ENCODE measurements at regions not wholly inside any gene's neighbourhood (a gene's known extent, or its start where the extent isn't known, plus 50 kb on each side); places are given as distances from the start of the nearest gene placed in this dataset.

- DNase-seq (no peak), ATAC-seq (ENCODE audit: poor library complexity) (no peak)
- no peak overlapping the region for H3K4me3 ChIP-seq (ENCODE audit: low read length)
- no peaks in the 10 kb centered on the region for H3K9me3 ChIP-seq (ENCODE audit: control insufficient read depth in 1 of 2, insufficient read depth in 1 of 2, low read length in 2 of 2)
- no peaks in the 10 kb centered on the region for H3K4me1 ChIP-seq (ENCODE audit: insufficient read depth, low read length)
- POLR2A ChIA-PET: no interaction called here
- TF ChIP-seq, protein P1, sequence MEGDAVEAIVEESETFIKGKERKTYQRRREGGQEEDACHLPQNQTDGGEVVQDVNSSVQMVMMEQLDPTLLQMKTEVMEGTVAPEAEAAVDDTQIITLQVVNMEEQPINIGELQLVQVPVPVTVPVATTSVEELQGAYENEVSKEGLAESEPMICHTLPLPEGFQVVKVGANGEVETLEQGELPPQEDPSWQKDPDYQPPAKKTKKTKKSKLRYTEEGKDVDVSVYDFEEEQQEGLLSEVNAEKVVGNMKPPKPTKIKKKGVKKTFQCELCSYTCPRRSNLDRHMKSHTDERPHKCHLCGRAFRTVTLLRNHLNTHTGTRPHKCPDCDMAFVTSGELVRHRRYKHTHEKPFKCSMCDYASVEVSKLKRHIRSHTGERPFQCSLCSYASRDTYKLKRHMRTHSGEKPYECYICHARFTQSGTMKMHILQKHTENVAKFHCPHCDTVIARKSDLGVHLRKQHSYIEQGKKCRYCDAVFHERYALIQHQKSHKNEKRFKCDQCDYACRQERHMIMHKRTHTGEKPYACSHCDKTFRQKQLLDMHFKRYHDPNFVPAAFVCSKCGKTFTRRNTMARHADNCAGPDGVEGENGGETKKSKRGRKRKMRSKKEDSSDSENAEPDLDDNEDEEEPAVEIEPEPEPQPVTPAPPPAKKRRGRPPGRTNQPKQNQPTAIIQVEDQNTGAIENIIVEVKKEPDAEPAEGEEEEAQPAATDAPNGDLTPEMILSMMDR (IDR thresholded peaks at IDR 0.05): no peak
- H3K36me3 ChIP-seq (ENCODE audit: insufficient read depth, low read length): no peaks in the 10 kb centered on the region
- no peaks in the 10 kb centered on the region for H3K27me3 ChIP-seq (ENCODE audit: control insufficient read depth in 1 of 2, insufficient read depth in 2 of 2, low read length in 2 of 2)
- Mint-ChIP-seq H3K36me3 (ENCODE audit: low read depth) (no peaks in the 10 kb centered on the region), H3K9me3 (no peaks in the 10 kb centered on the region), H3K27ac (no peak overlapping the region), H3K4me3 (no peak overlapping the region), H3K4me1 (ENCODE audit: low read depth) (peaks cover 5% of the 10 kb centered on the region), H3K27me3 (no peaks in the 10 kb centered on the region)
- H3K27ac ChIP-seq (ENCODE audit: low read depth in 1 of 2, low read length in 2 of 2): no peak overlapping the region
- CTCF ChIA-PET: no interaction called here
- intact Hi-C loops (cut with DNase I, micrococcal nuclease): no loop called here
Observed at GRCh38 chr2:239876271-239876947, 148.7 kb downstream of the NDUFA10 start.

- DNase-seq (no peak), ATAC-seq (ENCODE audit: poor library complexity) (no peak)
- Histone ChIP-seq H3K27ac (ENCODE audit: low read depth in 1 of 2, low read length in 2 of 2) (no peak overlapping the region), H3K9me3 (ENCODE audit: control insufficient read depth in 1 of 2, insufficient read depth in 1 of 2, low read length in 2 of 2) (no peaks in the 10 kb centered on the region), H3K27me3 (ENCODE audit: control insufficient read depth in 1 of 2, insufficient read depth in 2 of 2, low read length in 2 of 2) (no peaks in the 10 kb centered on the region), H3K36me3 (ENCODE audit: insufficient read depth, low read length) (no peaks in the 10 kb centered on the region), H3K4me3 (ENCODE audit: low read length) (no peak overlapping the region), H3K4me1 (ENCODE audit: insufficient read depth, low read length) (no peaks in the 10 kb centered on the region)
- H3K36me3 Mint-ChIP-seq (ENCODE audit: low read depth): no peaks in the 10 kb centered on the region
- H3K4me3 Mint-ChIP-seq: no peak overlapping the region
- TF ChIP-seq, protein P1 (IDR thresholded peaks at IDR 0.05): no peak
- no peaks in the 10 kb centered on the region for H3K27me3 Mint-ChIP-seq
- ChIA-PET POLR2A (no interaction called here), CTCF (no interaction called here)
- intact Hi-C loops (cut with DNase I, micrococcal nuclease): no loop called here
- H3K9me3 Mint-ChIP-seq: no peaks in the 10 kb centered on the region
- peaks cover 5% of the 10 kb centered on the region for H3K4me1 Mint-ChIP-seq (ENCODE audit: low read depth)
- no peak overlapping the region for H3K27ac Mint-ChIP-seq
Observed at GRCh38 chr2:239874636-239875356, 150.3 kb downstream of the NDUFA10 start.

GRCh38 chr2:239873656-239874635 lies 151.2 kb downstream of the NDUFA10 start:
- Mint-ChIP-seq H3K4me3 (no peak overlapping the region), H3K36me3 (ENCODE audit: low read depth) (no peaks in the 10 kb centered on the region), H3K27me3 (no peaks in the 10 kb centered on the region), H3K4me1 (ENCODE audit: low read depth) (peaks cover 5% of the 10 kb centered on the region), H3K27ac (no peak overlapping the region), H3K9me3 (no peaks in the 10 kb centered on the region)
- CTCF ChIA-PET: no interaction called here
- no peak for ATAC-seq (ENCODE audit: poor library complexity)
- no peak for DNase-seq
- H3K27ac ChIP-seq (ENCODE audit: low read depth in 1 of 2, low read length in 2 of 2): no peak overlapping the region
- H3K4me3 ChIP-seq (ENCODE audit: low read length): no peak overlapping the region
- no peaks in the 10 kb centered on the region for H3K36me3 ChIP-seq (ENCODE audit: insufficient read depth, low read length)
- no peaks in the 10 kb centered on the region for H3K27me3 ChIP-seq (ENCODE audit: control insufficient read depth in 1 of 2, insufficient read depth in 2 of 2, low read length in 2 of 2)
- TF ChIP-seq, protein P1 (IDR thresholded peaks at IDR 0.05): no peak
- intact Hi-C loops (cut with DNase I, micrococcal nuclease): no loop called here
- H3K9me3 ChIP-seq (ENCODE audit: control insufficient read depth in 1 of 2, insufficient read depth in 1 of 2, low read length in 2 of 2): no peaks in the 10 kb centered on the region
- H3K4me1 ChIP-seq (ENCODE audit: insufficient read depth, low read length): no peaks in the 10 kb centered on the region
- POLR2A ChIA-PET: no interaction called here
